Skeletal muscle satellite cell (primary cell): ENCODE measurements at regions not wholly inside any gene's neighbourhood (a gene's known extent, or its start where the extent isn't known, plus 50 kb on each side); places are given as distances from the start of the nearest gene placed in this dataset.
A peak's percentile ranks its signal among the peaks of the same experiment; 100 is the strongest.

ENCODE experiments used
- H3K27me3 ChIP-seq: 2 replicates; pipeline ENCODE4 v1.7.0; 2013; ENCODE audit warnings: low read length; ENCODE audit not compliant: control insufficient read depth, insufficient read depth
- H3K36me3 ChIP-seq: 2 replicates; pipeline ENCODE4 v1.7.0; 2013; ENCODE audit warnings: mild to moderate bottlenecking, control low read depth, low read length; ENCODE audit not compliant: insufficient read depth
- H3K4me1 ChIP-seq: 2 replicates; pipeline ENCODE4 v1.7.0; 2013; ENCODE audit warnings: low read length; ENCODE audit not compliant: control insufficient read depth, insufficient read depth
- H3K4me2 ChIP-seq: 2 replicates; pipeline ENCODE4 v1.7.0; 2013; ENCODE audit warnings: mild to moderate bottlenecking, low read length
- H3K4me3 ChIP-seq: 2 replicates; pipeline ENCODE4 v1.7.0; 2013; ENCODE audit warnings: low read length
- H3K9ac ChIP-seq: 2 replicates; pipeline ENCODE4 v1.7.0; 2013; ENCODE audit warnings: mild to moderate bottlenecking, low read depth, low read length, moderate library complexity
- H3K9me3 ChIP-seq: replicated peaks from 2 replicates; pipeline ENCODE4 v1.7.0; 2013; ENCODE audit warnings: mild to moderate bottlenecking, control low read depth, low read length

DNA sequence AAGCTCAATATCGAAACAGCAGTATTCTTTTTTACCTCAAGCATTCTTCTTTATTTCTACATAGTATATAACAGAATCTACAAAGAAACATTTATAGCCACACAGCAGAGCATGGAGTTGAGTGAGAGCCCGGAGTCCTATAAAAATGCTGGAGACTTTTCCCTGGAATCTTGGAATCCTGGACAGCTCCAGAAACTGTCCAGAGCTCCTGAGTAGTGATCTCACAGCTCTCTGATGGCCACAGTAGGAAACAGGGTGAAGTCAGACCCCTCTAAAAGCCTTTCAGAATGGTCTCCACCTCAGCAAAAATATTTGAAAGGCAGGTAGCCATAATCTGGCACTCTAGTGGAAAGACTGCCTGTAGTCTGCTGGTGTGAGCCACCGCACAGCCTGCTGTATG, 149.3 kb upstream of the STXBP5 start:
- Histone ChIP-seq H3K4me3 (no peak overlapping the region), H3K4me1 (no peaks in the 10 kb centered on the region), H3K9ac (no peak overlapping the region), H3K9me3 (no peaks in the 10 kb centered on the region), H3K4me2 (no peak overlapping the region), H3K27me3 (no peaks in the 10 kb centered on the region), H3K36me3 (no peaks in the 10 kb centered on the region)

DNA sequence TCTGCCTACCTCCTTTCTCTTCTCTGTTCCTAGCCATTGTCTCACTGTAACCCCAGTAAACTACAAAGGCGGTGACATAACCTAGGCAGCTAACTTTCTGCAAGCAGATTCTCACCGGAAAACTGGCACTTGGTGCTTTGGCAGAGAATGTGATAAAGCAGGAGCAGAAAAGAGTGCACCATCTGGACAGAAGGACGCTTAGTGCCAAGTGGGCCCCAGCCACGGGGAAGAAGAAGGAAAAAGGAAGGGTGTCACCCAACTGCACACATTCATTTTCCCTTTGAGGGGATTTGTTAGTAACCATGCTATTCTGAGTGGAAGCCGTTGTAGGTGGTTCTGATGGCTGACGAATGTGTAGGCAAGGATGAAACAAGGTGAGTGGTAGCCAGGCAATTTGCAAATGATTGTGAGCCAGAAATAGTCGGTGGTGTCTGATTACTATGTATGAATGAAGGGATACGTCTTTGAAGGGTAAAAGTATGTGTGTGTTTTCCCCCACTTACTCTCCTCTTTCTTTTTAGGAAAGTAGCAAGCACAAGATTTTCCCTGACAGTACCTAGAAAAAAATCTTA, 148.3 kb upstream of the STXBP5 start:
- Histone ChIP-seq H3K4me2 (no peak overlapping the region), H3K4me1 (no peaks in the 10 kb centered on the region), H3K9ac (no peak overlapping the region), H3K9me3 (no peaks in the 10 kb centered on the region), H3K27me3 (no peaks in the 10 kb centered on the region), H3K36me3 (no peaks in the 10 kb centered on the region), H3K4me3 (no peak overlapping the region)

DNA sequence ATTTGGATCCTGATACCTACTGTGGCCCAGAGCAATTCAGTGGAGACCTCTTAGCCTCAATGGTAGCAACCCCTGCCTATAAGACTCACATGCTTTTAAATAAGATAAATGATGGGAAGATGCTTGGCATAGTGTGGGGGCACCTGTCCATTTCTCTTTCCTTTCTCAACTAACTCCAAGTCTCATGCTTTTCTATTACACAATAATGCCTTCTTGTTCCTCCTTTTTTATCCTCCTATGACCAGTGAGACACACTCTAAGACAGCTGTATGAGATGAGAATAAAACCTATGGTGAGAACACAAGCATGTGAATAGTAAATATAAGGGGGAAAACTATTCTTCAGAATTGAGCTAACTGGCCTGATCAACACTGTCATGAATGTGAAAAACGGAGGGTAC, 147.0 kb upstream of the STXBP5 start:
- H3K4me2 ChIP-seq, result no peak overlapping the region
- H3K4me3 ChIP-seq, result no peak overlapping the region
- no peak overlapping the region for H3K9ac ChIP-seq
- no peaks in the 10 kb centered on the region for H3K36me3 ChIP-seq
- H3K4me1 ChIP-seq, result no peaks in the 10 kb centered on the region
- no peaks in the 10 kb centered on the region for H3K9me3 ChIP-seq
- no peaks in the 10 kb centered on the region for H3K27me3 ChIP-seq

DNA sequence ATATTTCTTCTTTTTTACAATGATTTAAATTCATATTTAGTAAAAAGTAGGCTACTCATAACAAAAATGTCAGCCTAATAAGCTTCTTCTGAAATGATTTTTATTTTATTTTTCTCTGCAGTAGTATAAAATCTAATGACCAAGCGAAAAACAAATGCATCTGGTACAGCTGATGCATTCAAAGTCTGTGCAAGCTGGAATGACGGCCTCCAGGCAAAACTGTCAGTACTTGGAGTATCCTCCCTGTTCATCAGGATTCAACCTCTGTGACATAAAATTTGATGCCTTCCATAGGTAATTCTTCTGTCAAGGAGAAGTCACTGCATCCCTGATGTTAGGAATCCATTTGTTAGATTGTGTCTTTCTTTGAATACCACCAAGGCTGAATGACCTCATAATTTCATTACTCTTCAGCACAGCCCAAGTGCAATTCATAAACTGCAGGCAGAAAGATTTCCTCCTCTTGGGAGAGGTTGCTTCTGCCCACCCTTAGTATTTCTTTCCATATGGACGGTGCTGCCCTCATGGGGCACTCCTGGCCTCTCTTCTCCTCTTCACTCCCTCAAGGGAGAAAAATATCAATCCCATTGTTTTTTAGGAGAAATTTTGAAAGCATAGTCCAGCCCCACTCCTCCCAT, 146.4 kb upstream of the STXBP5 start:
- no peaks in the 10 kb centered on the region for H3K9me3 ChIP-seq
- H3K4me1 ChIP-seq, result no peaks in the 10 kb centered on the region
- no peak overlapping the region for H3K9ac ChIP-seq
- no peak overlapping the region for H3K4me2 ChIP-seq
- no peaks in the 10 kb centered on the region for H3K36me3 ChIP-seq
- H3K4me3 ChIP-seq, result no peak overlapping the region
- no peaks in the 10 kb centered on the region for H3K27me3 ChIP-seq

DNA sequence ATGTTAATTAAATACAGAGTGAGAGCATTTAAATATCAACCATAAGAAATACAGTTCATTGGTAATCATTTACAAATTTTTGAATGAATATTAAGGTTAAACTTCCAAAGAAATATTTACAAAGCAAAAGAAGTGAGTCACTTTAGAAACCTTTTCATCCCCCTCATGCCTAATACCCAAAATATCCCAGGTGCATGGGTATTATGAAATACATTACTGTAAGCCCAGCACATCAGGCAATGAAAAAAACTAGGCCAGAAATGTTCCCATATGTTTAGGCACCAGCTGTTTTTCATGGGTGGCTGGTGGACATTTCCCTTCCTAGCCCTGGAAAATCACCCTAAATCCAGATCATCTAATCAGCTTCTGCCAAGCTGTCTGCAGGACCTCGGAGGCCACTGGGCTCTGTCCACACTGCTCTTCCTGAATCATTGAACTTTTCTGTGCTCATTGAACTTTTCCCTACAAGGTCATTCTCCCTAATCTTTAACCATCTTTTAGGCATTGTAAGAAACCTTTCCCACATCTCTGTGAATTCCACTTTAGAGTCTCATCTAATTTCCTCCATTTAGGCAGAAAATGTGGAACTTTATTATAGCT, 145.3 kb upstream of the STXBP5 start:
- no peak overlapping the region for H3K4me2 ChIP-seq
- no peaks in the 10 kb centered on the region for H3K9me3 ChIP-seq
- H3K36me3 ChIP-seq, result no peaks in the 10 kb centered on the region
- H3K4me1 ChIP-seq, result peaks cover 9% of the 10 kb centered on the region
- H3K9ac ChIP-seq, result no peak overlapping the region
- H3K4me3 ChIP-seq, result no peak overlapping the region
- no peaks in the 10 kb centered on the region for H3K27me3 ChIP-seq

DNA sequence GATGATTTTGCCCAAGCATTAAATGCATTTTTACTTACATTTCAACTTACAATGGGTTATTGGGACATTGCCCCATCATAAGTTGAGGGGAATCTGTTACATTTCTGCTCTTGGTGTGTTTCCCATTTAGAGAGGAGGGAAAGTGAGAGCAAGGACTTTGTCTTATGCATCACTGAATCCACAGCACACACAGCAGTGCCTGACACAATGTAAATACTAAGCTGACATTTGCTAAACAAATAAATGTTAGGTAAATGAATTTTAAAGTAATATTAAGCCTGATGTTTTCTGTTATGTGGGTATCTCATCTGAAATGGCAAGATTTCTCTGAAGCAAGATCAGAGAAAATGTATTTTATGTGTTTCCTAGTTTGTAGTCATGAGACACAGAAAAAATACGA, 143.6 kb upstream of the STXBP5 start:
- Histone ChIP-seq H3K9me3 (no peaks in the 10 kb centered on the region), H3K4me2 (no peak overlapping the region), H3K27me3 (no peaks in the 10 kb centered on the region), H3K4me1 (peaks cover 11% of the 10 kb centered on the region), H3K36me3 (no peaks in the 10 kb centered on the region), H3K9ac (no peak overlapping the region), H3K4me3 (no peak overlapping the region)

DNA sequence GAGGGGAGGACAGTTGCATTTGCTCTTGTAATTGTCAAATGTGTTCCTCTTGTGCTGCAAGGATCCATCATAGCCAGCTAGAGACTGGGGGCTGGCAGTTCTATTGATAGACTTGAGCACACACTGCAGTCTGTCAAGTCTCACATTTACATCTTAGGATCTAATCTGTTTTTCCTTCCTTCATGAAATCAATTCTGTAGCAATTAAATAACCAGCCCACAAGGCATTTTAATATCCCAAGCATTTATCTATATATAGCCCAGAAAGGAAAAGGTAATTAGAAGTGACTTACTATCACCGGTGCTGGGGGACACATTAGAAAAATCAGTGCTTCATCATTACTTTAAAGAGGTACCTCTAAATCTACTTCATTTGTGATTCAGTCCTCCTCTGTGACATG, 143.0 kb upstream of the STXBP5 start:
- Histone ChIP-seq H3K9ac (no peak overlapping the region), H3K4me2 (no peak overlapping the region), H3K4me3 (no peak overlapping the region), H3K27me3 (no peaks in the 10 kb centered on the region), H3K36me3 (no peaks in the 10 kb centered on the region), H3K9me3 (no peaks in the 10 kb centered on the region), H3K4me1 (peaks cover 11% of the 10 kb centered on the region)

DNA sequence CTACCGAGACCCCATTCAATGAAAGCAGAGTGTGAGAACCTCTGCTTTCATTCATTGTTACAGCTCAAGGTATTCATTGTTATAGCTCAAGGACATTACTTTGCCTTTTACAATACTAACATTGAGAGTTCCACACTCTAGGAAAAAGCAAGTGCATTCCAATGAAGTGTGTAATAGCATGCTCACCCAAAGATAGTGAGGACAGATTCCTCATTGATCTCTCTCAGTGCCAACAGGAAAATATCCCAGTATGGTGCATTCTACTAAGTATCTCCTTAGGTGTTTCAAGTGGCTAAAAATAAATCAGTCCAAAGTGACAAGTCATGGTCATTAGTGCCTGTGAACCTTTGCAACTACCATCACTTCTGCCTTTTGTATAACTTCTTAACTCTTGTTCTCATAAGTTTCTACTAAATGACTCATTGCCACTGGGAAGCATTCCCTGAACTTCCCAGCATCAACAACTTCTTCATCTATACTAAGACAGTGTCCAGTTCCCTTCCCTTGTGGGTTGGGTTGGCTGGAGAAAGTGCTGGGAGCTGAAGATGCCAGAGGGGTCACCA, 140.7 kb upstream of the STXBP5 start:
- Histone ChIP-seq H3K27me3 (no peaks in the 10 kb centered on the region), H3K4me1 (peaks cover 11% of the 10 kb centered on the region), H3K9me3 (no peaks in the 10 kb centered on the region), H3K36me3 (no peaks in the 10 kb centered on the region), H3K4me3 (no peak overlapping the region), H3K4me2 (peak overlapping the region; percentile 12), H3K9ac (no peak overlapping the region)

DNA sequence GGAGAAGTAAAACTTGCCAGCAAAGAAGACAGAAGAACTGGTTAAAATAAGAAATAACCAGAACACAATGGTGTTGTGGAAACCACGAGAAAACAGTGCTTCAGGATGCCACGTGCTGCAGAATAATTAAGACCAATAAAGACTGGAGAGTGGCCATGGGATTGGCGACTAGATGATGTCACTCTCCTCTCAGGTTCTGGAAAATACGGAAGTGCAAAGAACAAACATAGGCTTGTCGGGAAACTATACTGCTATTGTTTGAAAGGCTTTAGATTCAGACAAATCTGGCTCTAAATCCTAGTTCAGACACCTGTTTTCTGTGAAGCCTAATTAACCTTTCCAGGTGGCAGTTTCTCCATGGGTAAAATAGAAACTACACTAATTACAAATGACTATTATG, 138.4 kb upstream of the STXBP5 start:
- no peaks in the 10 kb centered on the region for H3K27me3 ChIP-seq
- no peaks in the 10 kb centered on the region for H3K9me3 ChIP-seq
- no peak overlapping the region for H3K9ac ChIP-seq
- peaks cover 11% of the 10 kb centered on the region for H3K4me1 ChIP-seq
- no peaks in the 10 kb centered on the region for H3K36me3 ChIP-seq
- no peak overlapping the region for H3K4me3 ChIP-seq
- no peak overlapping the region for H3K4me2 ChIP-seq

DNA sequence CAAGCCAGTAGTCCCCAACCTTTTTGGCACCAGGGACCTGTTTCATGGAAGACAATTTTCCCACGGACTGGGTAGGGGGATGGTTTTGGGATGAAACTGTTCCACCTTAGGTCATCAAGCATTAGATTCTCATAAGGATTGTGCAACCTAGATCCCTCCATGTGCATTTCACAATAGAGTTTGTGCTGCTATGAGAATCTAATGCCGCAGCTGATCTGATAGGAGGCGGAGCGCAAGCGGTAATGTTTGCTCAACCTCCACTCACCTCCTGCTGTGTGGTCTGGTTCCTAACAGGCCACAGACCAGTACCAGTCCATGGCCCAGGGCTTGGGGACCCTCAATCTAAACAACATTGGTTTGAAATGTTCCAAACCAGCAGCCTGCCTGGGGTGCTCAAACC, 137.0 kb upstream of the STXBP5 start:
- Histone ChIP-seq H3K4me3 (no peak overlapping the region), H3K4me1 (peaks cover 11% of the 10 kb centered on the region), H3K27me3 (no peaks in the 10 kb centered on the region), H3K9me3 (no peaks in the 10 kb centered on the region), H3K4me2 (no peak overlapping the region), H3K9ac (no peak overlapping the region), H3K36me3 (no peaks in the 10 kb centered on the region)

DNA sequence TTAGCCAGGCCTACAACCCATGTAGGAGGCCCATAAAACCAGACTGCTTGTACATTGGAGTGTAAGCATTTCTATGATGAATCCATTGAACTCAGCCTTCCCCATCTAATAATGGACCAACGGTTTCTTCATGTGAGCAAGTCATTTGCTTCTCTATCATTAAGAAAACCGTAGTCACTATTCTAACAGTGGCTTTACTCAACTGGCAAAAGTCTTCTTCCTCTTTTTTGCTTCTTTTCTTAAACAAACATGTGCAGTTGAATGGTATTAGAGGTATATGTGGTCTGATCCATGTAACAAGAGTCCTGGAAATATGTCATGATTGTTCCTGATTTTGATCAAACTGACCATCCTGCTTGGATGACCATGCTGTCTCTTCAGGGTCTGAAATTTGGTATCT, 132.4 kb upstream of the STXBP5 start:
- Histone ChIP-seq H3K36me3 (no peaks in the 10 kb centered on the region), H3K27me3 (no peaks in the 10 kb centered on the region), H3K9me3 (no peaks in the 10 kb centered on the region), H3K9ac (no peak overlapping the region), H3K4me3 (no peak overlapping the region), H3K4me1 (no peaks in the 10 kb centered on the region), H3K4me2 (no peak overlapping the region)

DNA sequence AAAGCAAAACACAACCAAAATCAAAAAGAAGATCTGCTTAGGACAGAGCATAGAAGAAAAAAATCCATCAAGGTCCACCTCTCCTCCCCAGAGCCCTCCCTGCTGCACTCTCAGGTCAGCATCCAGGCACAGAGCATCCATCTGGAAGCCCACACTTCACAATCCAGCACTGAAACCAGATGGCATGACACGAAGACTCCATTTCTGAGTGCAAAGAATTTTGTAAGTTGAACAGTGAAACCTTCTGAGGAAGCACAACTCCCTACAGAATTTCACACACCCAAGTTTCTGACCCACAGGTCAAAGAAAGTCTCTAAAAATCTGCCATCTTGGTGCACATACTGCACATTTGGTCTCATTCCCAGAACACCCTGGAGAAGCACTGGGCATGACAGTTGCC, 128.8 kb upstream of the STXBP5 start:
- H3K36me3 ChIP-seq, result no peaks in the 10 kb centered on the region
- H3K4me1 ChIP-seq, result peaks cover 3% of the 10 kb centered on the region
- no peaks in the 10 kb centered on the region for H3K9me3 ChIP-seq
- H3K27me3 ChIP-seq, result no peaks in the 10 kb centered on the region
- no peak overlapping the region for H3K4me3 ChIP-seq
- H3K9ac ChIP-seq, result no peak overlapping the region
- H3K4me2 ChIP-seq, result no peak overlapping the region
